Activated CD8-positive, alpha-beta memory T cell treated with anti-CD3 and anti-CD28 coated beads for 48 hours (primary cell): ENCODE measurements at regions not wholly inside any gene's neighbourhood (a gene's known extent, or its start where the extent isn't known, plus 50 kb on each side); places are given as distances from the start of the nearest gene placed in this dataset.

Experiments
- DNase-seq, 3 experiments: peaks; one replicate each; pipeline ENCODE4 v3.0.0-alpha.2; 2020; ENCODE audit warnings: low read depth in 2 of 3, low spot score in 2 of 3

DNA sequence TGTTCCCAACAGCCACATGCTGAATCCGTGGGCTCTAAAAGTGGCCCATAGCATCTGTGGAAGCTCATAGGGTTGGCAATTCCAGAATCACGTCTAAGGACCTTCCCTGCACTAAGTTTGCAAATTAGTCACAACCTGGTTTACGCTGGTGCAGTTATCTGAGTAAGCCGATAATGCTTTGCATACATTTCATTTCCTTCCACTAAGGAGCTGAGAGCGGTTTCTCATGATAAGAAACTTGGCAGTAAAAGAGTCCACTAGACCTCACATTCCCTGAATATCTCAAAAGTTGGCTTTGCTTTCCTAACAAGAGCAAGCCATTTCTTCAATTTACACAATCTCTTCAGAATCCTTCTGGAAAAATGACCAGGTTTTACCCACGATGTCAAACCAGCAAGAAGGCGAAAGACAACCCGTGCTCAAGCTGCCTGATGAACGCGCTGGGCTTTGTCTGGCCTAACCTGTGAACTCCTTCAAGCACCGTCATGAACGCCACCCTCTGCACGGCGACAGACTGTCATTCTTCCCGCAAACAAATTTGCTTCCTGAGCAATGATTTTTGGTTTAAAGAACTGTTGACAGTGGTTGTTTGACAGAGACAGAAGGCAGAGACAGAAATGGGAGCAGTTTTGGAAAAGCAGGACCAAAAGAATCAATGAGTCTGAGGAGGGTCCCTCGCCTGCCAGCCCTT lies 73.0 kb upstream of the COPS8 start:
- no peak for DNase-seq

- no peak for DNase-seq
These were observed 69.4 kb upstream of the COPS8 start for GRCh38 chr2:237016121-237016915.

- DNase-seq, result no peak
These were observed 65.6 kb upstream of the COPS8 start for GRCh38 chr2:237020090-237020489.

DNA sequence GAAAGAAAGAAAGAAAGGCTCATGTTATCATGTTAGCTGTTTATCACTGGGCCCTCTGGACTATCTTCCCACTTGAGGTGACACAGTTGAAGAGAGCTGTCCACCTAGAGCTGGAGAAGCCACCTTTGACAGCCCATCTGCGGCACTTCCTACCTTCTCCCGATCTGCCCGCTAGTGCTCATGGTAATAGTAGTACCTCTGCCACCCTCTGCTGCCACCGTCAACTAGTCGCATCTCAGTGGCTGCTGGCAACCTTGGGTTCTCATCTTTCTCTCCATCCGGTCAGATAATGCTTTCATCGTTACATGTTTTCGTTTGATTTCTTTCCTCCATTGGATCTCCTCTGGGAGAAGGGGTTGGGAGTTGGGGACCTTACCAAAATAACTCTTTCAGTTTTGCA lies 63.2 kb upstream of the COPS8 start:
- no peak for DNase-seq

DNA sequence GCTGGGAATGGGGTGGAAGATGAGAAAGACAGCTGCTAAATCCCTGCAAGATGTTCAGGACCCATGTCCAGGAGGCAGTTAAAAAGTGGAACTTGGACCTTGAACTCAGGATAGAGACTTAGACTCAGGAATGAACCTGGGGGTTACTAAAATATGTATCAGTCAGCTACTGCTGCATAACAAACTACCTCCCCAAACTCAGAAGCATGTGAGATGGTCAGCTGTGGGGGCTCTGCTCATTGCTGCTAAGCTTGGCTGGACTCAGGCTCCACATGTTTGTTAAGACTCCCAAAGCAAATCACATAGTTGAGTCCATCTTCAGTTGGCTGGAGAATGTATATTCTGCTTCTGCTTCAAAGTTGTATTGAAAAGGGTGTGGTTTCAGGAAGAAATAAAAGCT lies 61.4 kb upstream of the COPS8 start:
- DNase-seq, result no peak

DNA sequence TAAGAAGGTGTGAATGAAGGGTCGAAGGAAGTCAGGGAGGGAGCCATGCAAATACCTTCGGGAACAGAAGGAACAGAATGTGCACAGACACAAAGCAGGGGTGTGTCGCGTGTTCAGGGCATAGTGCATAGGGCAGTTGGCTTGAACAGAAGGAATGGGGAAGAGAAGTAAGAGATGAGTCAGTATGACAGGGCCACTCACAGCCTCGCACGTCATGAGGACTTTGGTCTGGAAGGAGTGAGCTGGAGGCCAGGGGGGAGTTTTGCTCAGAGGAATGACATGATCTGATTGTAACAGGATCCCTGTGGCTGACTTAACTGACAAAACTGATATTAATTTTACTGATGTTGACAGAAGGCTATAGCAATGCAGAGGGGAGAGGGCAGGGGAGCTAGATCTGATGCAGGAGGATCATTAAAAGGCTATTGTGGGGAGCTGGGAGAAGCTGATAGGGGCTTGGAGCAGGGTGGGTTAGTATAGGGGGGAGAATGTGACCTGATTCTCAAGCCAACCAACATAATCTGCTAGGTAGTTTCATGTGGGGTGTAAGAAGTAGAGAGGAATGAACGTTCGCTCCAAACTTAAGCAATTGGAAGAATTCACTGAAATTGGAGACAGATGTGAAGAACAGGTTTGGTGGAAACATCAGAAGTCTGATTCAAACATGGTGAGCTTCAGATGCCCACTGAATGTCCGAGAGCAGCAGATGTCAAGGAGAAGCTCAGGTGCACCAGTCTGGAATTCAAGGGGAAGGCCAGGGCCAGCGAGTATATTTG lies 60.4 kb upstream of the COPS8 start:
- DNase-seq, result no peak

GRCh38 chr2:237026981-237027711 lies 58.5 kb upstream of the COPS8 start:
- peak in 1 of 3 experiments; percentile 16 for DNase-seq

- no peak for DNase-seq
These were observed 58.0 kb upstream of the COPS8 start for GRCh38 chr2:237027712-237028029.

- no peak for DNase-seq
These were observed 55.3 kb upstream of the COPS8 start for GRCh38 chr2:237030382-237030781.

DNA sequence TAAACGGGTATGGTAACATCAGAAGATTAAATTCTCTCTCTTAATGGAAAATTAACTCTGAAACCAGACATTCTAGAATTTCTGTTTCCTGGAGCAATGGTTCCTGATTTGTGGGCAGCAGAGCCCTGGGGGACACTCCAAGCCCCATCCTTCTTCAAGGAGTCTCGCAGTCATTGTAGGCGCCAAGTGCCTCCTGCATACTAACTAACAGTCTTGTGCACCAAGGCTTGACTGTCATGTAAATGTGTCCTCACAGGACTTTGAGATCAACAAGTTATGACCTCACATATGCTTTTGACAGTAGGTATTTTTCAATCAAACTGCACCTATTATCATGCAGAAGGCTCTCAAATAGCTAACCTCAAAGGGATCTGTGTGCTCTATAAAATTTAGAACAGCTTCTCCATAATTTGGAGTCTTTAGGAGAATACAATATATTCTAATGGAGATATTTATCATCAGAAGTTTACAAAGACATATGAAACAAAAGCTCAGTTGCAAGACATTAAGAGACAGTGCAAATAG lies 52.1 kb upstream of the COPS8 start:
- DNase-seq, result no peak

GRCh38 chr2:237035781-237036475 lies 49.8 kb upstream of the COPS8 start:
- no peak for DNase-seq
